GM20000 (cell line): ENCODE measurements at regions not wholly inside any gene's neighbourhood (a gene's known extent, or its start where the extent isn't known, plus 50 kb on each side); places are given as distances from the start of the nearest gene placed in this dataset.

Experiments used
- DNase-seq: peaks from one replicate; pipeline ENCODE4 v3.0.0; 2012; ENCODE audit warnings: low spot score
- CTCF ChIP-seq: IDR thresholded peaks from 2 replicates; pipeline ENCODE4 v1.5.1; 2012; ENCODE audit warnings: mild to moderate bottlenecking, control low read depth; ENCODE audit errors: extremely low read depth, missing control alignments

DNA sequence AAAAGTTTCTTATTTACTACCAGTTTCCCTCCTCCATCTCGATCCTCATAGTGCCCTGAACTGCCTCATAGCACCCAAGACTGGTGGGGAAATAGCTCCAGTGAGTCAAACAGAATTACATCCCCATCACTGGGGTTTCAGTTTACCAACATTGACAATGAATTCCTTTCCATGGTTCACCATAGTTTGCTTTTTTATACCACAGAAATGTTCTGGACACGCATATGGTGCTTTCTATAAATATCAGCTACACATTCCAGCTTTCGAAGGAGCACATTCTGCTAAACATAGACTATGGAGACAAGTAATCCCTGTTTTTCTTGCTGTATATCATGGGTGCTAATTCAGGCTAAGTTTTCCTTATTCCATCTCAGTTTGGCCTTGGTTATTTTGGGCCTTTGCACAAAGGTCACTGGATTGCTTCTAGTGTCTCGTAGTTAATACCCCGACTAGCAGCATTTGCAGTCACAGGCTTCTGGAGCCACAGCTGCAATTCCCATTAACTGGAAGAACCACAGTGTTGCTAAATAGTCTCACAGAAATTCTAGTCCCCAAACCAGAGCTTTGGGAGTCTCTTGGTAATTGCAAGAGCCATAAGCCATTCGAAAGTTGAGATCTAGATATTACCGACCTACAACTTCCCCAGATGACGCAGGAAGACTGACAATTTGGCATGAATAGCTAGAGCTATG lies 53.4 kb upstream of the TRPC3 start:
- no peak for DNase-seq
- TF ChIP-seq CTCF = no peak

- DNase-seq = peak; percentile 41
- TF ChIP-seq CTCF = peak; percentile 9
Measured at GRCh38 chr4:122003335-122003734, 51.5 kb upstream of the TRPC3 start.
